Smooth muscle cell (in vitro differentiated cells): ENCODE measurements at regions not wholly inside any gene's neighbourhood (a gene's known extent, or its start where the extent isn't known, plus 50 kb on each side); places are given as distances from the start of the nearest gene placed in this dataset.

Experiments used
- DNase-seq: peaks from one replicate; lab custom pipeline; 2025; ENCODE audit not compliant: unreplicated experiment; lab: John Stamatoyannopoulos, UW
- H2AFZ ChIP-seq: fragments of 200-600 bp; sonication (generic); 2 replicates; pipeline ENCODE4 v1.6.0; 2016; ENCODE audit warnings: antibody characterized with exemption, low read depth, mild to moderate bottlenecking
- H3F3A ChIP-seq: fragments of 200-600 bp; sonication (generic); 2 replicates; pipeline ENCODE4 v1.6.0; 2017; ENCODE audit warnings: antibody characterized with exemption, low read depth
- H3K27ac ChIP-seq: fragments of 200-600 bp; sonication (generic); 2 replicates; pipeline ENCODE4 v1.5.1; 2016; ENCODE audit warnings: low read depth, mild to moderate bottlenecking
- H3K27me3 ChIP-seq: fragments of 200-600 bp; sonication (generic); 2 replicates; pipeline ENCODE4 v1.6.1; 2016; ENCODE audit warnings: low read depth, mild to moderate bottlenecking
- H3K36me3 ChIP-seq: fragments of 200-600 bp; sonication (generic); 2 replicates; pipeline ENCODE4 v1.5.1; 2016; ENCODE audit warnings: low read depth
- H3K4me1 ChIP-seq: fragments of 200-600 bp; sonication (generic); 2 replicates; pipeline ENCODE4 v1.5.1; 2016; ENCODE audit warnings: low read depth
- H3K4me2 ChIP-seq: fragments of 200-600 bp; sonication (generic); 2 replicates; pipeline ENCODE4 v1.6.0; 2016; ENCODE audit warnings: mild to moderate bottlenecking
- H3K4me3 ChIP-seq: fragments of 200-600 bp; sonication (generic); 2 replicates; pipeline ENCODE4 v1.5.1; 2016; ENCODE audit warnings: mild to moderate bottlenecking
- H3K79me2 ChIP-seq: fragments of 200-600 bp; sonication (generic); 2 replicates; pipeline ENCODE4 v1.6.0; 2016; ENCODE audit warnings: low read depth, mild to moderate bottlenecking
- H3K9ac ChIP-seq: fragments of 200-600 bp; sonication (generic); 2 replicates; pipeline ENCODE4 v1.6.0; 2016; ENCODE audit warnings: low read depth
- H3K9me3 ChIP-seq: fragments of 200-600 bp; sonication (generic); replicated peaks from 2 replicates; pipeline ENCODE4 v1.5.1; 2016; ENCODE audit warnings: low read depth
- H4K20me1 ChIP-seq: fragments of 200-600 bp; sonication (generic); 2 replicates; pipeline ENCODE4 v1.6.0; 2016; ENCODE audit warnings: low read depth
- CTCF ChIP-seq: fragments of 200-600 bp; sonication (generic); IDR thresholded peaks from 2 replicates; pipeline ENCODE4 v1.5.1; 2017; ENCODE audit warnings: borderline replicate concordance, mild to moderate bottlenecking, antibody characterized with exemption; ENCODE audit not compliant: insufficient read depth, poor library complexity, severe bottlenecking
- WGBS: methylation state at CpG from one replicate; pipeline ENCODE4 v1.1.7; 2016; ENCODE audit warnings: low lambda C conversion rate; 5-methylcytosine and 5-hydroxymethylcytosine counted together

GRCh38 chr2:204486321-204486720, 59.0 kb upstream of the PARD3B start:
- no peak overlapping the region for H3K9ac ChIP-seq
- WGBS: 97% methylated on average over 3 of the region's 3 CpGs

GRCh38 chr2:204486805-204487204, 58.5 kb upstream of the PARD3B start:
- no peak overlapping the region for H3K4me3 ChIP-seq

More at GRCh38 chr2:204486321-204486720, 59.0 kb upstream of the PARD3B start:
- Histone ChIP-seq H3K4me3 (no peak overlapping the region), H3K27me3 (no peaks in the 10 kb centered on the region), H3K36me3 (no peaks in the 10 kb centered on the region), H3K27ac (no peak overlapping the region), H4K20me1 (no peaks in the 10 kb centered on the region), H3K4me2 (no peak overlapping the region), H3K9me3 (no peaks in the 10 kb centered on the region), H2AFZ (no peak overlapping the region), H3F3A (no peaks in the 10 kb centered on the region), H3K4me1 (no peaks in the 10 kb centered on the region), H3K79me2 (no peaks in the 10 kb centered on the region)
- DNase-seq: no peak
- no peak for TF ChIP-seq CTCF

GRCh38 chr2:204487447-204488229, 57.6 kb upstream of the PARD3B start:
- H3K36me3 ChIP-seq: no peaks in the 10 kb centered on the region
- no peaks in the 10 kb centered on the region for H3K79me2 ChIP-seq
- no peak overlapping the region for H3K9ac ChIP-seq
- H3F3A ChIP-seq: no peaks in the 10 kb centered on the region
- H3K9me3 ChIP-seq: no peaks in the 10 kb centered on the region
- peak overlapping the region; percentile 21 for H2AFZ ChIP-seq
- TF ChIP-seq CTCF: no peak
- no peak overlapping the region for H3K27ac ChIP-seq
- no peak overlapping the region for H3K4me3 ChIP-seq
- no peak overlapping the region for H3K4me2 ChIP-seq
- DNase-seq: no peak
- 78% methylated on average over 6 of the region's 6 CpGs for WGBS
- H3K4me1 ChIP-seq: no peaks in the 10 kb centered on the region
- no peaks in the 10 kb centered on the region for H4K20me1 ChIP-seq
- no peaks in the 10 kb centered on the region for H3K27me3 ChIP-seq

More at GRCh38 chr2:204486805-204487204, 58.5 kb upstream of the PARD3B start:
- no peak overlapping the region for H3K4me2 ChIP-seq
- 89% methylated on average over 2 of the region's 2 CpGs for WGBS
- no peak overlapping the region for H3K9ac ChIP-seq
- H3K27ac ChIP-seq: no peak overlapping the region
- no peaks in the 10 kb centered on the region for H3K4me1 ChIP-seq
- no peaks in the 10 kb centered on the region for H3F3A ChIP-seq
- H3K27me3 ChIP-seq: no peaks in the 10 kb centered on the region
- DNase-seq: no peak
- no peaks in the 10 kb centered on the region for H3K9me3 ChIP-seq
- no peak for TF ChIP-seq CTCF
- H3K36me3 ChIP-seq: no peaks in the 10 kb centered on the region
- no peak overlapping the region for H2AFZ ChIP-seq
- H3K79me2 ChIP-seq: no peaks in the 10 kb centered on the region
- H4K20me1 ChIP-seq: no peaks in the 10 kb centered on the region

- Histone ChIP-seq H4K20me1 (no peaks in the 10 kb centered on the region), H2AFZ (no peak overlapping the region), H3K4me1 (no peaks in the 10 kb centered on the region), H3K27ac (no peak overlapping the region), H3K79me2 (no peaks in the 10 kb centered on the region), H3K36me3 (no peaks in the 10 kb centered on the region), H3F3A (no peaks in the 10 kb centered on the region), H3K9me3 (no peaks in the 10 kb centered on the region), H3K4me2 (no peak overlapping the region), H3K9ac (no peak overlapping the region), H3K4me3 (no peak overlapping the region), H3K27me3 (no peaks in the 10 kb centered on the region)
- no peak for DNase-seq
- no peak for TF ChIP-seq CTCF
Observed at GRCh38 chr2:204491528-204491927, 53.7 kb upstream of the PARD3B start.
